ENCODE measurements at regions not wholly inside any gene's neighbourhood (a gene's known extent, or its start where the extent isn't known, plus 50 kb on each side); places are given as distances from the start of the nearest gene placed in this dataset.

GRCh38 chr1:109826930-109827349, 63.2 kb upstream of the EPS8L3 start:
- Histone ChIP-seq H3K36me3 (ENCODE audit: control insufficient read depth, insufficient read depth, low read length) (no peaks in the 10 kb centered on the region), H3K79me2 (no peaks in the 10 kb centered on the region), H3K9ac (no peak overlapping the region), H2AFZ (no peak overlapping the region), H3K27ac (no peak overlapping the region), H3K4me2 (ENCODE audit: low read length) (no peak overlapping the region), H3K4me3 (ENCODE audit: low read depth, low read length) (no peak overlapping the region), H3K27me3 (ENCODE audit: control insufficient read depth, insufficient read depth, low read length) (no peaks in the 10 kb centered on the region), H3K9me3 (ENCODE audit: control insufficient read depth, low read length) (no peaks in the 10 kb centered on the region), H3K4me1 (no peaks in the 10 kb centered on the region)
- TF ChIP-seq, protein P1, sequence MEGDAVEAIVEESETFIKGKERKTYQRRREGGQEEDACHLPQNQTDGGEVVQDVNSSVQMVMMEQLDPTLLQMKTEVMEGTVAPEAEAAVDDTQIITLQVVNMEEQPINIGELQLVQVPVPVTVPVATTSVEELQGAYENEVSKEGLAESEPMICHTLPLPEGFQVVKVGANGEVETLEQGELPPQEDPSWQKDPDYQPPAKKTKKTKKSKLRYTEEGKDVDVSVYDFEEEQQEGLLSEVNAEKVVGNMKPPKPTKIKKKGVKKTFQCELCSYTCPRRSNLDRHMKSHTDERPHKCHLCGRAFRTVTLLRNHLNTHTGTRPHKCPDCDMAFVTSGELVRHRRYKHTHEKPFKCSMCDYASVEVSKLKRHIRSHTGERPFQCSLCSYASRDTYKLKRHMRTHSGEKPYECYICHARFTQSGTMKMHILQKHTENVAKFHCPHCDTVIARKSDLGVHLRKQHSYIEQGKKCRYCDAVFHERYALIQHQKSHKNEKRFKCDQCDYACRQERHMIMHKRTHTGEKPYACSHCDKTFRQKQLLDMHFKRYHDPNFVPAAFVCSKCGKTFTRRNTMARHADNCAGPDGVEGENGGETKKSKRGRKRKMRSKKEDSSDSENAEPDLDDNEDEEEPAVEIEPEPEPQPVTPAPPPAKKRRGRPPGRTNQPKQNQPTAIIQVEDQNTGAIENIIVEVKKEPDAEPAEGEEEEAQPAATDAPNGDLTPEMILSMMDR (IDR thresholded peaks at IDR 0.05), result no peak

GRCh38 chr1:109826446-109826845, 62.7 kb upstream of the EPS8L3 start:
- H3K27me3 ChIP-seq (ENCODE audit: control insufficient read depth, insufficient read depth, low read length), result no peaks in the 10 kb centered on the region
- H3K9ac ChIP-seq, result no peak overlapping the region
- H3K4me2 ChIP-seq (ENCODE audit: low read length), result no peak overlapping the region
- H3K9me3 ChIP-seq (ENCODE audit: control insufficient read depth, low read length), result no peaks in the 10 kb centered on the region
- H2AFZ ChIP-seq, result no peak overlapping the region
- no peak overlapping the region for H3K4me3 ChIP-seq (ENCODE audit: low read depth, low read length)
- TF ChIP-seq, protein P1 (IDR thresholded peaks at IDR 0.05), result no peak
- no peak overlapping the region for H3K27ac ChIP-seq
- H3K36me3 ChIP-seq (ENCODE audit: control insufficient read depth, insufficient read depth, low read length), result no peaks in the 10 kb centered on the region
- no peaks in the 10 kb centered on the region for H3K79me2 ChIP-seq
- H3K4me1 ChIP-seq, result no peaks in the 10 kb centered on the region

DNA sequence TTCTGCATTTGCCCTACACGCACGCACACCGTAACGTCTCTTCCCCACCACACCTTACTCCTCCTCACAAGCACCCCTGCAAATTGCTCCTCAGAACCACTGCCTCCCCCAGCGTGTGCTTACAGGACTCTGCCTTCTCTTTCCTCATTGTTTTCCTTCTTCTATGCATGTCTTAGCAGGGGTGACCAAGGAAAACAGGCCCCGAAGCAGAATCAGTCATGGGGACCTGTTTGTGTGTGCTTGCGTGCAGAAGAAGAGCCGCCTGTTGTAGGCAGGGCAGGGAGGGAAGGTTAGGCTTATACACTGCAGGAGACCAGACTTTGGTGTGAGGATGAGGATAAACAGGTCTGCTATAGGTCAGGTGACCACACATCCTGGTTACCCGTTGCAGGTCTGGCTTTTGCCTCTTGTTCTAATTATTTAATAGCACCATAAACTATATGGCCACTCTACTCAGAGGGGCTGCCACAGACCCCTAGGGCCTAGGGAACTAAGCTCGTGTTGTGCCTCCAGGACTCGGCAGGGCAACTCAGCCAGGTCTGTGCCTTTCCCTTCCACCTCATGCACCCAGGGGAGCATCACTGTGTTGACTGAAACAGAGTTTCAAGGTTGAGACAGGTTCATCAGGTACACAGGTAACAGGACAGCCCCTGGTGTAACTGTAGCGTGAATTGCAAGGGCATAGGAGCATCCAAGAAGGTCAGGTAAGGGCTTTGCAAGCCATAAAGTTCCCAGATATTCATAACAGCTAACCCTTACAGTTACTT, 60.8 kb upstream of the EPS8L3 start:
- Histone ChIP-seq H3K79me2 (no peaks in the 10 kb centered on the region), H2AFZ (no peak overlapping the region), H3K27me3 (ENCODE audit: control insufficient read depth, insufficient read depth, low read length) (no peaks in the 10 kb centered on the region), H3K4me1 (no peaks in the 10 kb centered on the region), H3K9me3 (ENCODE audit: control insufficient read depth, low read length) (no peaks in the 10 kb centered on the region), H3K4me2 (ENCODE audit: low read length) (no peak overlapping the region), H3K36me3 (ENCODE audit: control insufficient read depth, insufficient read depth, low read length) (no peaks in the 10 kb centered on the region), H3K4me3 (ENCODE audit: low read depth, low read length) (no peak overlapping the region), H3K27ac (no peak overlapping the region), H3K9ac (no peak overlapping the region)
- TF ChIP-seq, protein P1 (IDR thresholded peaks at IDR 0.05), result no peak

- no peak overlapping the region for H2AFZ ChIP-seq
- no peaks in the 10 kb centered on the region for H3K9me3 ChIP-seq (ENCODE audit: control insufficient read depth, low read length)
- no peak overlapping the region for H3K27ac ChIP-seq
- no peaks in the 10 kb centered on the region for H3K36me3 ChIP-seq (ENCODE audit: control insufficient read depth, insufficient read depth, low read length)
- H3K27me3 ChIP-seq (ENCODE audit: control insufficient read depth, insufficient read depth, low read length), result no peaks in the 10 kb centered on the region
- H3K4me3 ChIP-seq (ENCODE audit: low read depth, low read length), result no peak overlapping the region
- TF ChIP-seq, protein P1 (IDR thresholded peaks at IDR 0.05), result no peak
- no peak overlapping the region for H3K4me2 ChIP-seq (ENCODE audit: low read length)
- H3K9ac ChIP-seq, result no peak overlapping the region
- no peaks in the 10 kb centered on the region for H3K79me2 ChIP-seq
- H3K4me1 ChIP-seq, result peaks cover under 1% of the 10 kb centered on the region
Measured at GRCh38 chr1:109823543-109824348, 60.0 kb upstream of the EPS8L3 start.
